ENCODE measurements at regions not wholly inside any gene's neighbourhood (a gene's known extent, or its start where the extent isn't known, plus 50 kb on each side); places are given as distances from the start of the nearest gene placed in this dataset.

GRCh38 chr20:7703551-7703961 is 236.7 kb downstream of the HAO1 start:
- TF ChIP-seq CTCF (IDR thresholded peaks at IDR 0.05) = no peak
- H3K36me3 ChIP-seq = no peaks in the 10 kb centered on the region
- ATAC-seq (no peak), DNase-seq (no peak)
- H3K27me3 ChIP-seq (ENCODE audit: low read depth) = no peaks in the 10 kb centered on the region
- H3K9me3 ChIP-seq = no peaks in the 10 kb centered on the region
- intact Hi-C loops (cut with DNase I) = no loop called here
- H3K27ac ChIP-seq = no peak overlapping the region
- no peaks in the 10 kb centered on the region for H3K4me1 ChIP-seq
- H3K4me3 ChIP-seq = no peak overlapping the region

- no peaks in the 10 kb centered on the region for H3K4me1 ChIP-seq
- no peak for DNase-seq
- no peaks in the 10 kb centered on the region for H3K36me3 ChIP-seq
- H3K9me3 ChIP-seq = no peaks in the 10 kb centered on the region
- no peaks in the 10 kb centered on the region for H3K27me3 ChIP-seq (ENCODE audit: low read depth)
- intact Hi-C loops (cut with DNase I) = no loop called here
- no peak for TF ChIP-seq CTCF (IDR thresholded peaks at IDR 0.05)
- ATAC-seq = no peak
- no peak overlapping the region for H3K27ac ChIP-seq
- H3K4me3 ChIP-seq = no peak overlapping the region
Observed at GRCh38 chr20:7703996-7704395, 236.3 kb downstream of the HAO1 start.

- TF ChIP-seq CTCF (IDR thresholded peaks at IDR 0.05) = no peak
- DNase-seq = no peak
- H3K36me3 ChIP-seq = no peaks in the 10 kb centered on the region
- intact Hi-C loops (cut with DNase I) = no loop called here
- ATAC-seq = no peak
- H3K9me3 ChIP-seq = no peaks in the 10 kb centered on the region
- no peak overlapping the region for H3K4me3 ChIP-seq
- no peak overlapping the region for H3K27ac ChIP-seq
- H3K4me1 ChIP-seq = no peaks in the 10 kb centered on the region
- no peaks in the 10 kb centered on the region for H3K27me3 ChIP-seq (ENCODE audit: low read depth)
Observed at GRCh38 chr20:7708112-7708511, 232.1 kb downstream of the HAO1 start.

GRCh38 chr20:7708782-7709181 is 231.5 kb downstream of the HAO1 start:
- TF ChIP-seq CTCF (IDR thresholded peaks at IDR 0.05) = no peak
- intact Hi-C loops (cut with DNase I) = no loop called here
- H3K4me1 ChIP-seq = no peaks in the 10 kb centered on the region
- H3K27ac ChIP-seq = no peak overlapping the region
- no peaks in the 10 kb centered on the region for H3K27me3 ChIP-seq (ENCODE audit: low read depth)
- ATAC-seq (no peak), DNase-seq (no peak)
- no peak overlapping the region for H3K4me3 ChIP-seq
- no peaks in the 10 kb centered on the region for H3K36me3 ChIP-seq
- no peaks in the 10 kb centered on the region for H3K9me3 ChIP-seq

DNA sequence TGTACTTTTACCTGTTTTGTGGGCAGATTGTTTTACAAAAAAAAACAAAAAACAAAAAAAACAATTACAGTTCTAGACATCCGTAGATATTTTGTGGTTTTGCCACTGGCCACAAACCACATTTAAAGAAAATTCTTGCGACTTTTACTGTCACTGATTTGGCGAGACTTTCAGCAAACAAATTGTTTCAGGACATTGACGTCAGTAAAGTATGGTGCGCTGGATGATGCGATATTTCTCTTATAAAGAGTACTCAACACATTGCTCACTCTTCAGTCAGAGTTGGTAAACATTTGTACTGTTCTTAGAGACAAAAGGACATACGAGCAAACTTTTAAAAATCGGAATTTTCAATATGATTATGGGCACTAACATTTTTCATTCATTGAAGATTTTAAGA is 229.8 kb downstream of the HAO1 start:
- ATAC-seq = no peak
- Histone ChIP-seq H3K27me3 (ENCODE audit: low read depth) (no peaks in the 10 kb centered on the region), H3K36me3 (no peaks in the 10 kb centered on the region), H3K4me3 (no peak overlapping the region), H3K27ac (no peak overlapping the region), H3K9me3 (no peaks in the 10 kb centered on the region), H3K4me1 (no peaks in the 10 kb centered on the region)
- DNase-seq = no peak
- no peak for TF ChIP-seq CTCF (IDR thresholded peaks at IDR 0.05)
- intact Hi-C loops (cut with DNase I) = no loop called here

DNA sequence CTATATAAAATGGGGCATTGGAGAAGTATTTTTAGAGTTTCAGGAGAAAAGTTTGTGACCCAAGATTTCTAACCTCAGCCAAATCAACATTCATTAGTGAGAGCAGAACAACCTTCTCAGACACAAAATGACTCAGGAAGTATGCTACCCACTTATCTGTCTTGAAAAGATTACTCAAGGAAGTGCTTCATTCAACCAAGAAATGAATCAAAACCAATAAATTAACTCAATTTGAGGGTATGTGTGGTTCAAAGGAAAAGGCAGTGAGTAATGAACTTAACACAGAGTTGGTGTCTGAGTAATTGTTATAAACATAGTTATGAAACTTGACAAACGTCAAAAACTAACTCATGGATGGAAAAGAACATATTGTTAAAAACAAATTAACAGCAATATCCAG is 227.6 kb downstream of the HAO1 start:
- H3K27ac ChIP-seq = no peak overlapping the region
- H3K4me1 ChIP-seq = no peaks in the 10 kb centered on the region
- no peaks in the 10 kb centered on the region for H3K27me3 ChIP-seq (ENCODE audit: low read depth)
- no peaks in the 10 kb centered on the region for H3K36me3 ChIP-seq
- DNase-seq = no peak
- TF ChIP-seq CTCF (IDR thresholded peaks at IDR 0.05) = no peak
- no peak overlapping the region for H3K4me3 ChIP-seq
- ATAC-seq = no peak
- intact Hi-C loops (cut with DNase I) = no loop called here
- no peaks in the 10 kb centered on the region for H3K9me3 ChIP-seq
